ENCODE measurements at regions not wholly inside any gene's neighbourhood (a gene's known extent, or its start where the extent isn't known, plus 50 kb on each side); places are given as distances from the start of the nearest gene placed in this dataset.

DNA sequence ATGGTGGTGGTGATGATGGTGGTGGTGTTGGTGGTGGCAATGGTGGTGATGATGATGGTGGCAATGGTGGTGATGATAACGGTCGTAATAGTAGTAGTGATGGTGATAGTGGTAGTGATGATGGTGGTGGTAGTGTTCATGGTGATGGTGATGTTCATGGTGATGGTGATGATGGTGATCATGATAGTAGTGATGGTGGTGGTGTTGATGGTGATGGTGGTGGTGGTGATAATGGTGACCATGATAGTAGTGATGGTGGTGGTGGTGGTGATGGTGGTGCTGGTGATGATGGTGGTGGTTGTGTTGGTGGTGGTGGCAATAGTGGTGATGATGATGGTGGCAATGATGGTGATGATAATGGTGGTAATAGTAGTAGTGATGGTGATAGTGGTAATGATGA, 68.0 kb downstream of the SOX9 start:
- intact Hi-C loops (cut with DNase I): no loop called here
- Histone ChIP-seq H3K27me3 (no peaks in the 10 kb centered on the region), H3K4me3 (no peak overlapping the region), H3K9me3 (no peaks in the 10 kb centered on the region), H3K27ac (no peak overlapping the region), H3K4me1 (no peaks in the 10 kb centered on the region), H3K36me3 (no peaks in the 10 kb centered on the region)
- TF ChIP-seq POLR2A (IDR thresholded peaks at IDR 0.05) (no peak), CTCF (IDR thresholded peaks at IDR 0.05) (no peak), POLR2AphosphoS5 (IDR thresholded peaks at IDR 0.05; ENCODE audit: insufficient read depth in 1 of 2, low read depth in 1 of 2) (no peak)
- no peak for DNase-seq (ENCODE audit: extremely low spot score in 2 of 2)

GRCh38 chr17:72189768-72190593, 69.2 kb downstream of the SOX9 start:
- intact Hi-C loops (cut with DNase I): no loop called here
- H3K9me3 ChIP-seq: no peaks in the 10 kb centered on the region
- H3K4me1 ChIP-seq: no peaks in the 10 kb centered on the region
- no peak for DNase-seq (ENCODE audit: extremely low spot score in 2 of 2)
- no peaks in the 10 kb centered on the region for H3K27me3 ChIP-seq
- TF ChIP-seq POLR2A (IDR thresholded peaks at IDR 0.05): no peak
- no peak for TF ChIP-seq CTCF (IDR thresholded peaks at IDR 0.05)
- no peak for TF ChIP-seq POLR2AphosphoS5 (IDR thresholded peaks at IDR 0.05; ENCODE audit: insufficient read depth in 1 of 2, low read depth in 1 of 2)
- H3K4me3 ChIP-seq: no peak overlapping the region
- no peak overlapping the region for H3K27ac ChIP-seq
- no peaks in the 10 kb centered on the region for H3K36me3 ChIP-seq

DNA sequence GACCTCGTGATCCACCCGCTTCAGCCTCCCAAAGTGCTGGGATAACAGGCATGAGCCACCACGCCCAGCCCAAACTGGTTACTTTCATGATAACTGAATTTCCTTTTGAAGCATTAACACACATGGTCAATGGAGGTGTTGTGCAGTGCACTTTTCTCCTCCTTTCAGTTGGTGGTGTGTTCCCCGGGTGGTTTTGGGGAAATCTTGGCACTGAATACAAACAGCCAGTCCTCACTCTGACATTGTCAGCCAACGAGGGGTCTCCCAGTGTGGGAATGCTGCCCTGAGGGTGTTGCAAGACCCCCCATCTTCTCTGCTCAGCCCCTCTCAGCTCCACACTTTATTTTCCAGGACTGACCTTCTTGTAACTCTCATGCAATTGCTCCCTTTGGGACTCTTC, 70.5 kb downstream of the SOX9 start:
- TF ChIP-seq POLR2A (IDR thresholded peaks at IDR 0.05) (no peak), POLR2AphosphoS5 (IDR thresholded peaks at IDR 0.05; ENCODE audit: insufficient read depth in 1 of 2, low read depth in 1 of 2) (no peak), CTCF (IDR thresholded peaks at IDR 0.05) (no peak)
- Histone ChIP-seq H3K36me3 (no peaks in the 10 kb centered on the region), H3K9me3 (no peaks in the 10 kb centered on the region), H3K4me3 (no peak overlapping the region), H3K27me3 (no peaks in the 10 kb centered on the region), H3K4me1 (no peaks in the 10 kb centered on the region), H3K27ac (no peak overlapping the region)
- DNase-seq (ENCODE audit: extremely low spot score in 2 of 2): peak in 1 of 2 donors; percentile 70
- intact Hi-C loops (cut with DNase I): no loop called here

GRCh38 chr17:72191921-72192799, 71.3 kb downstream of the SOX9 start:
- intact Hi-C loops (cut with DNase I): no loop called here
- TF ChIP-seq POLR2AphosphoS5 (IDR thresholded peaks at IDR 0.05; ENCODE audit: insufficient read depth in 1 of 2, low read depth in 1 of 2) (no peak), POLR2A (IDR thresholded peaks at IDR 0.05) (no peak), CTCF (IDR thresholded peaks at IDR 0.05) (no peak)
- Histone ChIP-seq H3K4me3 (no peak overlapping the region), H3K27me3 (no peaks in the 10 kb centered on the region), H3K36me3 (no peaks in the 10 kb centered on the region), H3K9me3 (no peaks in the 10 kb centered on the region), H3K27ac (no peak overlapping the region), H3K4me1 (no peaks in the 10 kb centered on the region)
- peak in 1 of 2 donors; percentile 82 for DNase-seq (ENCODE audit: extremely low spot score in 2 of 2)

Measured in vagina (tissue), 2 donors.